Adipose tissue (tissue), 3 donors: ENCODE measurements at regions not wholly inside any gene's neighbourhood (a gene's known extent, or its start where the extent isn't known, plus 50 kb on each side); places are given as distances from the start of the nearest gene placed in this dataset.
"Not testable (repeated sequence)": the region's sequence is repeated elsewhere in the genome, so short reads cannot be mapped to it uniquely, and the experiment has no call there.

Experiments
- H3K27ac ChIP-seq: one replicate; pipeline ENCODE4 v1.5.1; 2013; ENCODE audit warnings: low read depth, low read length
- WGBS, 3 donors: extraction: QIAGEN DNeasy Blood & Tissue Kit; methylation state at CpG; one replicate each; pipeline ENCODE4 v1.1.7; 2013; 5-methylcytosine and 5-hydroxymethylcytosine counted together
- donor health status: healthy with polysubstance abuse.
- donor health status: Bipolar disorder and iron deficiency.
- donor health status: healthy.

- WGBS, 3 donors, result 41 to 68% (median 65%) methylated on average over 2 of the region's 2 CpGs
- no peak overlapping the region for H3K27ac ChIP-seq
Measured at GRCh38 chr5:51104556-51104955, 278.7 kb upstream of the ISL1 start.

GRCh38 chr5:51109786-51110410 is 273.4 kb upstream of the ISL1 start:
- H3K27ac ChIP-seq, result no peak overlapping the region
- WGBS, 3 donors, result 53 to 82% (median 76%) methylated on average over 3 of the region's 3 CpGs

GRCh38 chr5:51131266-51131665 is 252.0 kb upstream of the ISL1 start:
- H3K27ac ChIP-seq, result no peak overlapping the region

GRCh38 chr5:51138164-51138563 is 245.1 kb upstream of the ISL1 start:
- no peak overlapping the region for H3K27ac ChIP-seq
- WGBS, 3 donors, result 44 to 70% (median 65%) methylated on average over 2 of the region's 2 CpGs

GRCh38 chr5:51148437-51148836 is 234.8 kb upstream of the ISL1 start:
- H3K27ac ChIP-seq, result no peak overlapping the region
- 31 to 81% (median 78%) methylated on average over 2 of the region's 2 CpGs for WGBS, 3 donors

GRCh38 chr5:51156222-51156621 is 227.0 kb upstream of the ISL1 start:
- no peak overlapping the region for H3K27ac ChIP-seq

- 36 to 50% (median 44%) methylated on average over 8 of the region's 8 CpGs for WGBS, 3 donors
- H3K27ac ChIP-seq, result no peak overlapping the region
Measured at GRCh38 chr5:51156838-51157237, 226.4 kb upstream of the ISL1 start.

- WGBS, 3 donors, result 77 to 90% (median 87%) methylated on average over 5 of the region's 5 CpGs
- H3K27ac ChIP-seq, result no peak overlapping the region
Measured at GRCh38 chr5:51159164-51159563, 224.1 kb upstream of the ISL1 start.

- 61 to 77% (median 62%) methylated on average over 2 of the region's 2 CpGs for WGBS, 3 donors
- H3K27ac ChIP-seq, result no peak overlapping the region
Measured at GRCh38 chr5:51159606-51160005, 223.6 kb upstream of the ISL1 start.

- H3K27ac ChIP-seq, result no peak overlapping the region
Measured at GRCh38 chr5:51162245-51162644, 221.0 kb upstream of the ISL1 start.

GRCh38 chr5:51165621-51166020 is 217.6 kb upstream of the ISL1 start:
- not testable (repeated sequence) for H3K27ac ChIP-seq

GRCh38 chr5:51172903-51173626 is 210.2 kb upstream of the ISL1 start:
- H3K27ac ChIP-seq, result no peak overlapping the region
- WGBS, 3 donors, result 41 to 51% (median 46%) methylated on average over 7 of the region's 7 CpGs

More at GRCh38 chr5:51165621-51166020, 217.6 kb upstream of the ISL1 start:
- WGBS, 3 donors, result 82 to 93% (median 90%) methylated on average over 12 of the region's 12 CpGs

GRCh38 chr5:51181208-51181894 is 201.9 kb upstream of the ISL1 start:
- H3K27ac ChIP-seq, result no peak overlapping the region
- 44 to 58% (median 51%) methylated on average over 3 of the region's 3 CpGs for WGBS, 3 donors

GRCh38 chr5:51185850-51186329 is 197.4 kb upstream of the ISL1 start:
- WGBS, 3 donors, result 61 to 71% (median 64%) methylated on average over 4 of the region's 4 CpGs
- no peak overlapping the region for H3K27ac ChIP-seq

- no peak overlapping the region for H3K27ac ChIP-seq
- 65 to 72% (median 66%) methylated on average over 6 of the region's 6 CpGs for WGBS, 3 donors
Measured at GRCh38 chr5:51188001-51188591, 195.2 kb upstream of the ISL1 start.

- 4 to 60% (median 39%) methylated on average over 2 of the region's 2 CpGs for WGBS, 3 donors
- H3K27ac ChIP-seq, result no peak overlapping the region
Measured at GRCh38 chr5:51194671-51195070, 188.6 kb upstream of the ISL1 start.

- WGBS, 3 donors, result 58 to 79% (median 75%) methylated on average over 6 of the region's 6 CpGs
- no peak overlapping the region for H3K27ac ChIP-seq
Measured at GRCh38 chr5:51201024-51201423, 182.2 kb upstream of the ISL1 start.

- WGBS, 3 donors, result 66 to 91% (median 74%) methylated on average over 1 of the region's 1 CpG
- H3K27ac ChIP-seq, result no peak overlapping the region
Measured at GRCh38 chr5:51201708-51202107, 181.5 kb upstream of the ISL1 start.

- no peak overlapping the region for H3K27ac ChIP-seq
- WGBS, 3 donors, result 42 to 58% (median 44%) methylated on average over 2 of the region's 2 CpGs
Measured at GRCh38 chr5:51202161-51202560, 181.1 kb upstream of the ISL1 start.
